DOHH2 (cell line): ENCODE measurements at regions not wholly inside any gene's neighbourhood (a gene's known extent, or its start where the extent isn't known, plus 50 kb on each side); places are given as distances from the start of the nearest gene placed in this dataset.

Experiments
- H3F3A ChIP-seq: fragments of 200-600 bp; sonication (generic), shearing (Covaris generic); 2 replicates; pipeline ENCODE4 v1.6.0; 2016; ENCODE audit warnings: antibody characterized with exemption, mild to moderate bottlenecking; ENCODE audit not compliant: control insufficient read depth, insufficient read depth
- H3K27ac ChIP-seq: fragments of 200-600 bp; sonication (generic); 2 replicates; pipeline ENCODE4 v1.5.1; 2014; ENCODE audit warnings: low read depth, mild to moderate bottlenecking, low read length, moderate library complexity
- H3K27me3 ChIP-seq: fragments of 200-600 bp; sonication (generic); 2 replicates; pipeline ENCODE4 v1.6.1; 2014; ENCODE audit warnings: mild to moderate bottlenecking, low read length, mixed read lengths; ENCODE audit not compliant: control insufficient read depth
- H3K36me3 ChIP-seq: fragments of 200-600 bp; sonication (generic); 2 replicates; pipeline ENCODE4 v1.6.1; 2014; ENCODE audit warnings: mild to moderate bottlenecking, low read length, moderate library complexity, mixed read lengths; ENCODE audit not compliant: control insufficient read depth
- H3K4me1 ChIP-seq: fragments of 200-600 bp; sonication (generic); 2 replicates; pipeline ENCODE4 v1.6.1; 2014; ENCODE audit warnings: mild to moderate bottlenecking, low read length, mixed read lengths; ENCODE audit not compliant: control insufficient read depth
- H3K4me2 ChIP-seq: fragments of 200-600 bp; sonication (generic); 2 replicates; pipeline ENCODE4 v1.6.0; 2014; ENCODE audit warnings: mild to moderate bottlenecking, low read length, moderate library complexity
- H3K4me3 ChIP-seq: fragments of 200-600 bp; sonication (generic); 2 replicates; pipeline ENCODE4 v1.5.1; 2014; ENCODE audit warnings: mild to moderate bottlenecking, low read length, mixed read lengths
- H3K79me2 ChIP-seq: fragments of 200-600 bp; sonication (generic); 2 replicates; pipeline ENCODE4 v1.6.1; 2014; ENCODE audit warnings: mild to moderate bottlenecking, low read length, mixed read lengths; ENCODE audit not compliant: control insufficient read depth
- H3K9me2 ChIP-seq: fragments of 200-600 bp; sonication (generic); replicated peaks from 2 replicates; pipeline ENCODE4 v1.6.1; 2014; ENCODE audit warnings: mild to moderate bottlenecking, low read length, mixed read lengths; ENCODE audit not compliant: control insufficient read depth
- H3K9me3 ChIP-seq: fragments of 200-600 bp; sonication (generic); 2 replicates; pipeline ENCODE4 v1.6.1; 2014; ENCODE audit warnings: antibody characterized with exemption, low read length, mixed read lengths; ENCODE audit not compliant: control insufficient read depth, insufficient read depth
- H4K20me1 ChIP-seq: fragments of 200-600 bp; sonication (generic); 2 replicates; pipeline ENCODE4 v1.6.0; 2014; ENCODE audit warnings: low read depth, mild to moderate bottlenecking, antibody characterized with exemption, low read length, moderate library complexity; ENCODE audit not compliant: control insufficient read depth, insufficient read depth
- CTCF ChIP-seq: fragments of 200-600 bp; sonication (generic); IDR thresholded peaks from one replicate; pipeline ENCODE4 v1.5.1; 2014; ENCODE audit warnings: antibody characterized with exemption, mild to moderate bottlenecking, low read depth, low read length; ENCODE audit not compliant: poor library complexity, severe bottlenecking
- EZH2phosphoT487 ChIP-seq: fragments of 200-600 bp; sonication (generic); IDR thresholded peaks from 2 replicates; pipeline ENCODE4 v1.6.1; 2017; ENCODE audit warnings: borderline replicate concordance, mild to moderate bottlenecking, antibody characterized with exemption, low read length, moderate library complexity, mixed read lengths

- no peaks in the 10 kb centered on the region for H3K79me2 ChIP-seq
- H3F3A ChIP-seq, result no peaks in the 10 kb centered on the region
- H3K9me3 ChIP-seq, result no peaks in the 10 kb centered on the region
- no peaks in the 10 kb centered on the region for H3K27me3 ChIP-seq
- no peaks in the 10 kb centered on the region for H3K9me2 ChIP-seq
- H3K4me1 ChIP-seq, result no peaks in the 10 kb centered on the region
- no peaks in the 10 kb centered on the region for H3K36me3 ChIP-seq
- H4K20me1 ChIP-seq, result no peaks in the 10 kb centered on the region
- no peak overlapping the region for H3K4me2 ChIP-seq
- H3K27ac ChIP-seq, result no peak overlapping the region
- no peak overlapping the region for H3K4me3 ChIP-seq
- no peak for TF ChIP-seq EZH2phosphoT487
Measured at GRCh38 chr1:81671038-81671437, 129.7 kb upstream of the ADGRL2 start.

GRCh38 chr1:81670286-81670685 is 130.4 kb upstream of the ADGRL2 start:
- no peak overlapping the region for H3K4me3 ChIP-seq
- no peak overlapping the region for H3K27ac ChIP-seq

DNA sequence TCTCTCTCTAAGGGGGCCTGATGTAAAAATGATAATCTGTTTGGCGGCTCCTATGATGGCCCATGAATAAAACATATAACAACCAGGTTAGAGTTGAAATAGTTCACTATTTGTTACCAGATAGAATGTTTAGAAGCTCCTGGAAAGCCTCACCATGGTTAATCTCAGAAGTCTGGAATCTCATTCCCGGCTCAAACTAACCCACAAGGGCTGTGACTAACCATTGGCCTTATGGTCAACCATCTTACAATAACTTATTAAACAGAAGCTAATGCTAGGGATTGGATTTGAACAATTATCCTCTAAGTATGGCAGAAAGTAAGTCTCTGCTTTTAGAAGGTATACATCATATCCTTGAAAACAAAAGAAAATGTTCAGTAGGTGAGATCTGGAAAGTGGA is 134.1 kb upstream of the ADGRL2 start:
- Histone ChIP-seq H3F3A (no peaks in the 10 kb centered on the region), H3K9me3 (no peaks in the 10 kb centered on the region), H3K27ac (no peak overlapping the region), H3K79me2 (no peaks in the 10 kb centered on the region), H3K4me1 (no peaks in the 10 kb centered on the region), H3K4me2 (no peak overlapping the region), H3K27me3 (no peaks in the 10 kb centered on the region), H4K20me1 (no peaks in the 10 kb centered on the region), H3K36me3 (no peaks in the 10 kb centered on the region), H3K9me2 (no peaks in the 10 kb centered on the region), H3K4me3 (no peak overlapping the region)
- no peak for TF ChIP-seq CTCF
- TF ChIP-seq EZH2phosphoT487, result no peak

More at GRCh38 chr1:81670286-81670685, 130.4 kb upstream of the ADGRL2 start:
- Histone ChIP-seq H4K20me1 (no peaks in the 10 kb centered on the region), H3K79me2 (no peaks in the 10 kb centered on the region), H3K9me3 (no peaks in the 10 kb centered on the region), H3K9me2 (no peaks in the 10 kb centered on the region), H3K27me3 (no peaks in the 10 kb centered on the region), H3F3A (no peaks in the 10 kb centered on the region), H3K36me3 (no peaks in the 10 kb centered on the region), H3K4me1 (no peaks in the 10 kb centered on the region), H3K4me2 (no peak overlapping the region)
- no peak for TF ChIP-seq CTCF
- TF ChIP-seq EZH2phosphoT487, result no peak

- Histone ChIP-seq H4K20me1 (no peaks in the 10 kb centered on the region), H3K4me3 (no peak overlapping the region), H3K36me3 (no peaks in the 10 kb centered on the region), H3K4me2 (no peak overlapping the region), H3K9me3 (no peaks in the 10 kb centered on the region), H3K9me2 (no peaks in the 10 kb centered on the region), H3K27ac (no peak overlapping the region), H3F3A (no peaks in the 10 kb centered on the region), H3K4me1 (no peaks in the 10 kb centered on the region), H3K79me2 (no peaks in the 10 kb centered on the region), H3K27me3 (no peaks in the 10 kb centered on the region)
- TF ChIP-seq EZH2phosphoT487 (no peak), CTCF (no peak)
Measured at GRCh38 chr1:81664341-81664740, 136.4 kb upstream of the ADGRL2 start.
